Bone marrow (tissue), 2 donors: ENCODE measurements at regions not wholly inside any gene's neighbourhood (a gene's known extent, or its start where the extent isn't known, plus 50 kb on each side); places are given as distances from the start of the nearest gene placed in this dataset.
"Not testable (repeated sequence)": the region's sequence is repeated elsewhere in the genome, so short reads cannot be mapped to it uniquely, and the experiment has no call there.

ENCODE experiments used
- DNase-seq, 2 donors: peaks; one replicate each; lab custom pipeline; 2025; lab: John Stamatoyannopoulos, UW

DNA sequence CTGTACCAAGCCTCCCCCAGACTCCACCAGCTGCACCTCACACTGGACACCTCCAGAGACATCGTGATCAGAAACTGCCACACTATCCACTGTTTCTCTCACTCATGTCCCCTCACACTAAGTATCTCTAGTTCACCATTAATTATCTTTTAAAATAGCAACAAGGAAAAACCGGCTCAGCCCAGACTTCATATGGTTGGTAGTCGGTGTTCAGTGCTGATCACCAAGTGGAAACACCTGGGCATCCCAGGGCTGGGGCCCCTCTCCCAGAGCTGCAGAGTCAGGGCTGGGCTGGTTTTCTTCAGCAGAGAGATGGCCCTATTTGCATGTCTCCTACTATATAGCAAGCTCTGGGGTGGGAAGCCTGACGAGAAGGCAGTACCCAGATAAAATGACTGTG lies 1140.0 kb downstream of the TMEM121 start:
- DNase-seq = no peak

DNA sequence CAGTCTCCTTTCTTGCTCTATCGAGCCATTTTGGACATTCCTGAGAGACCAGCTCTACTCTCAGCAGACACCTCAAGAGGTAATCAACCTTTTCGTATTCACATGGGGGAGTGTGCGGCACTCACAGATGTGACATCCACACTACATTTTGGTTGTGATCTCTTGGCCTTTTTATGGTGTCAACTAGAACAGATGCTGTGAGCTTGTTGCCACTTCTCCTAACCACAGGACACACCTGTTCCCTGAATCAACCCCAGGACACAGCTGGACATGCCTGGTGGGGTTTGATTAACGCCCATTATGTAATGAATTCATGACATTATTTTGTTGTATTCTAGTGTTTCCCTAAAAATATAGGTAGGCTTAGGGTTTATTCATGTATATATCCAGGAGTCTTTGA lies 1143.6 kb downstream of the TMEM121 start:
- no peak for DNase-seq

DNA sequence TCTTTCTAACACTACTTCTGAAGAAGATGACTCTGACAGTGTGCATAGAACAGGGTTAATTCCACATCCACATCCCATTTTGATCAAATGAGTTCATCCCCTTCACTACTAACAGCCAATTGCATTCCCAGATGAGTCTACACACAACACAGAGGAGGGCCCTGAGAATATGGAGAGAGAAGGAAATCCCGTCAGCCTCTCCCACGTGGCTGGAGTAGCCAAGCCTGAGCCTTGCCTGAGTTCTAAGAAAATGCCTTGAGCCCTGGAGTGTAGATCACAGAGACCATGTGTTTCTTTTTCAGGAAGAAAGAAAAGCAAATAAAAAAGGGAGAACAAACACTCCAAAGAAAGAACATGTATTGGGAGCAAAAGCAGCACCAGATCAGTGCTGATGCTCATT lies 1147.7 kb downstream of the TMEM121 start:
- DNase-seq = not testable (repeated sequence)

DNA sequence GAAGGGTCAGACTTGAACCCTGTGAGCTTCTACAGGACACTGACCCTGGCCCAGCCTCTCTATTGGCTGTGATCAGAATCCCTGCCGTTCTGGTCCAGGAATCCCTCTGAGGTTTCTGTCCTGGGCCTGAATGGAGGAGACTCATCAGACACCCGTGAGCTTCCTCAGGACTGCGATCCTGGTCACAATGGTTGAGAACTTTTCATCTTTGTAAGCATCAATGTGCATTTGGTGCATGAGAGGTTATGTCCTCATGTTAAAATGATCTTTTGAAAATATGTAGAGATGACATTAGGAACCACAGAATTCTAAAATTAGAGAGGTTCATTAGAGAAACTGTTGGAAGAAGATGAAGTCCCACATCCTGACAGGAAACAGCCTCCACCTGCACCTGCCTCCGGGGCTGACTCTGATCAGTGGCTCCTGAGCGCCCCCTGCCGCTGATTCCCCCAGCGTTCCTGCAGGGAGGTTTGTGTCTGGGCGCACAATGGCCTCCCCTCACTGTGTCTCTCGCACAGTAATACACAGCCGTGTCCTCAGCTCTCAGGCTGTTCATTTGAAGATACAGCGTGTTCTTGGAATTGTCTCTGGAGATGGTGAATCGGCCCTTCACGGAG lies 1148.2 kb downstream of the TMEM121 start:
- DNase-seq = not testable (repeated sequence)

DNA sequence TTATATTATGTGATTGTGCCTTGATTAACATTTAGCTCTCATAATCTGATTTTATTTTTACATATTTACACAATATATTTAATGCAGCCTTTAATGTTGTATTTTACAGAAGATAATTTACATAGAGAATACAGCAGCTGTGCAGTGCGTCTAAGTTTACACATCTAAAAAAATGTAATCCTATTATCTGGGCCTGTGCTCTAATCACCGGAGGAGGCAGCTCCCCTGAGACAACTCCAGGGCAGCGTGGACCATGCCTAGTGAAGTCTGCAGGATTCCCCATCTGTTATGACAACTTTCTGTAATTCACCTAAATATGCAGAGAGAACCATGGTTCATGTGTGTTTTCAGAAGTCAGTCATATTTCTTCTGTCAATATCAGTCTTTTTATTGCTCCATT lies 1149.3 kb downstream of the TMEM121 start:
- not testable (repeated sequence) for DNase-seq

DNA sequence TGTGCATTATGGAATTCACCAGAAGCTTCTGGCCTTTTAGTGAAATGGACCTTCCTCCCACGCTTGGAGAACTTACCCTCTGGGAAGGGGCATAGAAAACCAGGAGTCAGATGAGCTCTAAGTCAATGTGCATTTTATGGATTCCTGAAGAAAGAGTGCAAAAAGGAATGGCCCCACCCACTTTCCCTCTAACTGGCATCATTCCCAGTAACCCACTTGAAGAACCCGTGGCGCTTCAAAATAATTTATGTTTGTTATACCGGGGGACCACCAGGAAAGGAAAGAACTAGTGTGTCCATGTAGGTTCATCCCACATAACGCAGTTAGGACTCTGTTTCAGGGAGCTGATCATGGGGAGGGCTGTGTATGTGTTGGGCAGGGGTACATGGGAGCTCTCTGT lies 1153.4 kb downstream of the TMEM121 start:
- no peak for DNase-seq

DNA sequence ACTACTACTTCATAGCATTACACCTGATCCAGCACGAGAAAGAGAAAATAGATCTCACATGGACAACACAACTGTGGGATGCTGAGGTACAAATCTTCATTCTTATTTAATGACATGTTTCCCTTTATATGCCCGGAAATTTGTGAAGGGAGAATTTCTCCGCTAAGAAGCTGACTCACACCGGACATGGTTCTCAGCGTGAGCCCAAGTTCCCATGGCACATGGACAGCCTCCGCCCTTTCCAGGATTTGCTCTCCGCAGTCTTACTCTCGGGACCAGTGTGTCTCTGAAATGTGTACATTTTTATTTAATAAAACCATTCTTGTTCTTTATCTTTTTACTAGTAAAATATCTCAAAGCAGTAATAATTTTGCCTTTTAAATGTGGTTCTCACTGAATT lies 1154.8 kb downstream of the TMEM121 start:
- DNase-seq = no peak

DNA sequence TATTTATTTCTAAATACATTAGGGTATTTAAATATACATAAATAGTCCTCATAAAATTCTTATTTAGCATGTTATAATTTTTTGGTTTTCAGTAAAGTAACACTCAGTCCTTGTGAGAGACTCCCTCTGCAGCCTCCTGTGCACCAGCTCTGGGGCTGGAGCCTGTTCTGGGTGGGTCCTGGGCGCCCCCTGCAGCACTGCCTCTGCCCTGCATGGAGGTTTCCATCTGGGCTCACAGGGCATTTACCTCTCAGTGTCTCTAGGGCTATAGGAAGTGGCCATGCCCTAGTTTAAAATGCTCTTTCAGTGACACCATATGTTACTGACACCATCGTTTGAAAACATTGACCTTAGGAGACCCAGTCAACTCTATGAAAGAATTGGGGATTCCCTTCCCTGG lies 1155.2 kb downstream of the TMEM121 start:
- DNase-seq = no peak

DNA sequence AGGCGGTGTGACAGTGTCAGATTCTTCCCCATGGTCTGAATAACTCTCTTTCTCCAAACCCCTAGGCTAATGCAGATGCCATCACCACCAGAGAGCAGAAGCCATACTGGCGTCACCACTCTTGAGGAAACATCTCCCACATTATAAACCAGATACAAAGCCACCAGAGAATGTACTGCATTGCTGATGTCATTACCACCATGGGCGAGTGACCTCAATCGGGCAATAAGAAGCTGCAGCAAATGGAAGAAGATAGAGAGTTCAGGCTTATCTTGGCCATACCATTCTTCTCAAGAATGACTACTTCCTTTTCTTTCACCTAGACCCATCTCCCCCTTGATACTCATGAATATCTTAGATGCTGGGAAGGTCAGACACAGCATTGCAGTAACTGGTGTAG lies 1157.2 kb downstream of the TMEM121 start:
- no peak for DNase-seq

DNA sequence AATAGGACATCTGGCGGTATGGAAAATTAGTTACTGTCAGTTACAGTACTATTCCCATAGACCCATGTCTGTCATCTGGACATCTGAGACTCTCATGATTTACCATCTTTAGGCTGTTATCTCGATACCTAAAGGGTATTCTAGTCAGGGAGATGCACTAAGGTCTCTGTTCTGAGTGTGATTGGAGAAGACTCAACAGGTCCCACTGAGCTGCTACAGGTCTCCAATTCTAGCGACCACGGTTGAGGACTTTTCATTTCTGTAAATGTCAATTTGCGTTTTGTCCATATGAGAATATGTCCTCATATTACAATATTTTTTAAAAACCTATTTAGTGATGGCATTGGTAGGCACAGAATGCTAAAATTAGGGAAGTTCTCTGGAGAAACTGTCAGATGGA lies 1160.2 kb downstream of the TMEM121 start:
- DNase-seq = no peak

DNA sequence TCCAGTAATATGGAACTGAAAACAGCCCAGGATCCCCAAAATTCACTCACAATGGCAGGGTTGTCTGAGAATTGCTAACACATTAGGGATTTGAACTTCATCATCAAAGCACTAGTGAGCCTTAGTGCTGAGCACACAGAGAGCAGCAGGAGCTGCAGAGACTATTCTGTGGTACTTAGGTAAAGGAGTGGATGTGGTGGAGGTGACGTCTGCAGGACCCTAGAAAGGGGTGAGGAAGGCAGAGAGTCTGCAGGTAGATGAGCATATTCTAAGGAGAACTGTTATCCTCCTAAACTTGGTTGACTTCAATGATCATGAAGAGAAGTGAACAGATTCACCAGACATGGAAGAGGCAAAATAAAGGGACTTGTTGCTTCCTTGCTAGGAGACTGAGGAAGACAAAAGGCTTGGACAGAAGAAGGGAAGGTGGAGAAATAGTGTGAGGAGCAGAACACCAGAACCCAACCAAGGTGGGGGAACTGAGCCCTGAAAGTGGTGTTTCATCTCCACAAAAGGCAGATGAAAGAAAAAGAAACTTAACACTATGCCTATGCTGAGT lies 1164.0 kb downstream of the TMEM121 start:
- no peak for DNase-seq

DNA sequence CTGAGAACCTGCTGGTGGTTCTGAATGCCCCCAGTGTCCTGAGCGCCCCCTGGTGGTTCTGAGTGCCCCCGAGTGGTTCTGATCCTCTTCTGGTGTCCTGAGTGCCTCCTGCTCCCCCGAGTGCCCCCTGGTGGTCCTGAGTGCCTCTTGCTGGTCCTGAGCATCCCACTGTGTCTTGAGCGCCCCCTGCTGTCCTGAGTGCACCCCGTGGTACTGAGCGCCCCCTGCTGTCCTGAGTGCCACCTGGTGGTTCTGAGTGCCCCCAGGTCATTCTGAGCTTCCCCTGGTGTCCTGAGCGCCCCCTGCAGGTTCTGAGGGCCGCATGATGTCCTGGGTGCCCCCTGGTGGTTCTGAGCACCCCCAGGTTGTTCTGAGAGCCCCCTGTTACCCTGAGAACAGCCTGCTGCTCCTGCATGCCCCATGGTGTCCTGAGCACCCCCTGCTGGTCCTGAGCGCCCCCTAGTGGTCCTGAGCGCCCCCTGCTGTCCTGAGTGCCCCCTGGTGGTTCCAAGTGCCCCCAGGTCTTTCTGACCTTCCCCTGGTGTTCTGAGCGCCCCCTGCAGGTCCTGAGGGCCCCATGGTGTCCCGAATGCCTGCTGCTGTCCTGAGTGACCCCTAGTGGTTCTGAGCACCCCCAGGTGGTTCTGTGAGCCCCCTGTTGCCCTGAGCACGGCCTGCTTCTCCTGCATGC lies 1165.4 kb downstream of the TMEM121 start:
- no peak for DNase-seq

DNA sequence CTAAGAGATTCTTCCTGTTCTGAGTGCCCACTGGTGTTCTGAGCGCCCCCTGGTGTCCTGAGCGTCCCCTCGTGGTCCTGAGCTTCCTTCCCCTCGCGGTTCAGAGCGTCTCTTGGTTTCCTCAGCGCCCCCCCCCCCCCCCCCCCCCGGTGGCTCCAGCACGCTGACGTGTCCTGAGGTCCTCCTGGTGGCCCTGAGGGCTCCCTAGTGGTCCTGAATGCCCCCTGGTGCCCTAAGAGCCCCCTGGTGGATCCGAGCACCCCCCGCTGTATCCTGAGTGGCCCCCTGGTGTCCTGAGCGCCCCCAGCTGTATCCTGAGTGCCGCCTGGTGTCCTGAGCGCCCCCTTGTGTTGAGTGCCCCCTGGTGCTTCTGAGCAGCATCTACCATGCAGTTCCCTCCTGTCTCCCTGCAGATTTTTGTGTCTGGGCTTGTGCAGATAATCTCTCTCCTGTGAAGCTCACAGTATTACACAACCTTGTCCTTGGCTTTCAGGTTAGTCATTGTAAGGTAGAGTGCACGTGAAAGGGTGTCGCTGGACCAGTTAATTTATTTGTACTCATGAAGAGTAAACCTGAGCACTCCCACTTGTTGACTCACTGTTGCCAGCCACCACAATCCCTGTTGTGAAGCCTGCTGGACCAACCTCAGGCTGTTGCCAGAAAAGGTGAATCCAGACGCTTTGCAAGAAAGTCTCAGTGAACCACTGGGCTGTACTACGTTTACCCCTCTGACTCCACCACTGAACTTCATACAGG lies 1168.4 kb downstream of the TMEM121 start:
- peak in 1 of 2 donors; percentile 43 for DNase-seq

DNA sequence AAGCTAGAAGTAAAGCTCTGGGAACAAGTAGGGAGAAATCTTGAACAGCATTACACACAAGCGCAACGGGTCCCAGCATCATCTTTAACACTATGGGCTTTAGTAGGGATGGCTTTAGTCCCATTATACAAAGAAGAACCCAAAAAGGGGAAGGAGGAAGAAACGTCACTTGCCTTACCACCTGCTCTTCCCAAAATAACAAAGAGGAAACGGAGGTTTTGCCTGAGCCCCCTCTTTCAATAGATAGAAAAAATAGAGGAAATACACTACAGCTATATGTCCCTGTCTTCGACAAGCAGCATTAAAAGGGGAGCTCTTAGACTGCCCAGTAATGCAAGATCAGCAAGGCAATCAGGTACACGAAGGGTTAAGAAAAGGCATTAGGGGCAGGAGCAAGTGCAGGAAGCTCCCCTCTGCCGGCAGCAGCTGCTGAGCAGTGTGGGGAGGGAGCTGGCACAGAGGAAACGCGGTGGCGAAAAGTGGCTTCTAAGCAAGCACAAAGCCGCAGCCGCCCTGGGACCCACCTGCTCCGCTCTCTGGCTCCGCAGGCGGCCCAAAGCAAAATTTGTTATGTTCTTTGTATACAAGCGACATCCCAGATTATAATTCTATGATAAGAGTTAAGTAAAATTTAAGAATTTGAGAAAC lies 1172.4 kb downstream of the TMEM121 start:
- DNase-seq = not testable (repeated sequence)

DNA sequence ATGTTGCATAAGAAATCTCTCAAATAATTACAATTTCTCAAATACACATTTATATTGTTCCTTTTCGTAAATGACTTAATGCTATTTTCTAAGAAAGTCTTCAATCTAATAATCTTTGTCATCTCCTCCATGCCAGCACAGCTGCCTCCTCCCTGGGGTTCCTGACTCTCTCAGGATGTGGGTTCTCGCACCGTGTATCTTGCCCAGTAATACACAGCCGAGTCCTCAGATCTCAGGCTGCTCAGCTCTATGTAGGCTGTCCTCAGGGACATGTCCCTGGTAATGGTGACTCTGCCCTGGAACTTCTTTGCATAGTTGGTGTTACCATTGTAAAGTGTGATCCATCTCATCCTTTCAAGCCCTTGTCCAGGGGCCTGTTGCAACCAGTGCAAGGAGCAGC lies 1177.3 kb downstream of the TMEM121 start:
- not testable (repeated sequence) for DNase-seq

DNA sequence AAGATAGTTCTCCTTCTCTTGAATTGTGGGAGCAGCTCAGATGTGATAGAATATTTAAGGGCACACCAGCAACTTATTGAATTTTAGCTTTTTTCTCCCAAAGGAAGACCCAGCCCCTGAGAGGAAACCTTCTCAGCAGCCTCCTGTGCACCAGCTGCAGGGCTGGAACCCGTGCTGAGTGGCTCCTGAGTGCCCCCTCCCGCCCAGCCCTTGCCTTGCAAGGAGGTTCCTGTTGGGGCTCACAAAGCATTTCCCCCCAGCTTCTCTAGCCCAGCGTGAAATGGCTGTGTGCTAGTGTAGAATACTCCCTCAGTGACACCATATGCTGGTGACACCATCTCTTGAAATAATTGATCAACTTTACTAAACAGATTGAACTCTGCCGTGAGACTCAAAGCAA lies 1180.1 kb downstream of the TMEM121 start:
- not testable (repeated sequence) for DNase-seq

DNA sequence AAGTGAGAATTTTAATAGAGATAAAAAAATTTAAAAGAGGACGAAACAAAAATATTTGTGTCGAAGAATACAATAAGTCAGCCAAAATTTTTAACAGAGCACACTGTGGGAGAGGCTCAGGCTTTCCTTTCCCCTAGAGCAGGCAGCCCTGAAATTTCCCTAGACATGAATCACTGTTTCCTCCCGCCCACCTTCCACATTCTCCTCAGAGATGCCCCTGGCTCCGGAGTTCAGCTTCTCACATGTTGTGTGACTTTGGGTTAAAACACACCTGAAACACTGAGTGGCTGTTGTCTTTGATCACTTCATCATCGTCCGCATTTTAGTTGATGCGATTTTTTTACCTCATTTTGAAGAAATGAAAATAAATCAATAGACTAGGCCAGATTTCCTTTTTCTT lies 1183.8 kb downstream of the TMEM121 start:
- DNase-seq = not testable (repeated sequence)

DNA sequence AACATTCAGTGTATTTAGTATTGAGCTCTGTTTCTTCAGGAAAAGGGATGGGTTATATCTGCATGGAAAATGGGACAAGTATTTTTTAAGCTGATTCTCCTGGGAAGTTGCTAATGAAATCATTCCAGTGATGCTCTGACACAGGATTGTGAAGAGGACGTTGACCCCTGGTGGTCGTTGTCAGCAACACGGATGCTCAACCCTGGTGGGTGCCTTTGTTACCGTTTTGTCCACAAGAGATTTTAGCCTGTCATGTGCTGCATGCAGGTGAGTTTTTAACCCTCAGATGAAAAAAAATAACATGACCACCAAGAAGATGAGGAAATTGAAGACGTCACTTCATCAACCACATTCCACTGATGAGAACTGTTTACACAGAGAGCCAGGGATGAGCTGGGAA lies 1186.1 kb downstream of the TMEM121 start:
- DNase-seq = not testable (repeated sequence)

DNA sequence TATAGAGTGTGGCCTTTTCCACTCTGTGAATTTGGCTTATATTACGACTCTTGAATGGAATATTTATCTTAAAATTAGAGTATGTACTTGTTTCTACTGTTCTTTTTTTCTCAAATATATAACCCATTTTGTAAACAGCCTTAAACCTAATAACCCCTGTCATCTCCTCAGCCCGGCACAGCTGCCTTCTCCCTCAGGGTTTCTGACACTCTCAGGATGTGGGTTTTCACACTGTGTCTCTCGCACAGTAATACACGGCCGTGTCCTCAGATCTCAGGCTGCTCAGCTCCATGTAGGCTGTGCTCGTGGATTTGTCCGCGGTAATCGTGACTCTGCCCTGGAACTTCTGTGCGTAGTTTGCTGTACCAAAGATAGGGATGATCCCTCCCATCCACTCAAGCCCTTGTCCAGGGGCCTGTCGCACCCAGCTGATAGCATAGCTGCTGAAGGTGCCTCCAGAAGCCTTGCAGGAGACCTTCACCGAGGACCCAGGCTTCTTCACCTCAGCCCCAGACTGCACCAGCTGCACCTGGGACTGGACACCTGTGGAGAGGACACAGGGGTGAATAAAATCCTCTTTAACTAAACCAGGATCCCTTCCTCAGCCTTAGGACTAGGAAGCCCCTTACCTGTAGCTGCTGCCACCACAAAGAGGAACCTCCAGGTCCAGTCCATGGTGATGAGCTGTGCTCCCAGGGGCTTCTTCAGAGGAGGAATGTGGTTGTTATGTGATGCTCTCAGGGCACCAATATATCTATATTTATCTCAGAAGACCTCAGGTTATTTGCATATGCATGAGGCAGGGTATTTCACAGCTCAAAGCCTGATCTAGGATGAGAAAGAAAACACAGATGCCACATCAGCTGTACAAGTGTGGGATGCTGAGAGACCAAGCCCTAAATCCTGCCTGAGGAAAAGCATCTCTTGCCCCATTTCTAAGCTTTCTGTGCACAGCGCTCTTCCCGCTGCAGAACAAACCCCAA lies 1188.4 kb downstream of the TMEM121 start:
- not testable (repeated sequence) for DNase-seq

DNA sequence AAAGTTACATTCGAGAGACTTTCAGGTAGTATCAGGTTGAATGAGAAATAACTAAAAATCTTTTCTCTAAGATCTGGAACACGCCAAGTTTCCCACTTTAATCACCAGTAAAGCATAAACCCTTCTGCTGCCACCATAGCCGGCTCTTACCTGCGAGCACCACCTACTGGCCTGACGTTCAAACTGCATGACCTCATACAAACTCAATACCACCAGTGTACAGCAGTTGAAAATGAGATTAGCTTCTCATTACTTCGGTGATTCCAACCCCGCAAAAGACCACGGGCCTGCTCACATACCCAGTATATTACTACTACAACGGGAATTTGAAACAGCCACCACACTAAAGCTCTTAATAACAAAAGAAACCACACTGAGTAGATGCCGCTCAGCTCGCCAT lies 1191.2 kb downstream of the TMEM121 start:
- not testable (repeated sequence) for DNase-seq

DNA sequence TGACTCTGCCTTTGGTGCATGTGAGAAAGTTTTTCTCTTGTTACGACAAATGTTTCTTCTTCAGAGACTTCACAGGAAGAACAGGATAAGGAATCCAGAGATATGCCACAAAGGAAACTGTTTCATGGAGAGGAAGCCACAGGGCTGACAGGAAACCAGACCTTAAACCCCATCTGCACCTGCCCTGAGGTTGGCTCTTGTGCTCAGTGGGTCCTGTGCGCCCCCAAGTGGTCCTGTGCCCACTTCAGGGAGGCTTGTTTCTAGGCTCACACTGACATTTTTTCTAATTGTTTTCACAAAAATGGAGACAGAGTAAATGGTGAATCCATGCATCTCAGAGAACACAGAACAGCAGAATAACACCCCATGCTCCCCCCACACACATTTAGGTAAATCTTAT lies 1193.5 kb downstream of the TMEM121 start:
- not testable (repeated sequence) for DNase-seq
